ENCODE measurements at regions not wholly inside any gene's neighbourhood (a gene's known extent, or its start where the extent isn't known, plus 50 kb on each side); places are given as distances from the start of the nearest gene placed in this dataset.

DNA sequence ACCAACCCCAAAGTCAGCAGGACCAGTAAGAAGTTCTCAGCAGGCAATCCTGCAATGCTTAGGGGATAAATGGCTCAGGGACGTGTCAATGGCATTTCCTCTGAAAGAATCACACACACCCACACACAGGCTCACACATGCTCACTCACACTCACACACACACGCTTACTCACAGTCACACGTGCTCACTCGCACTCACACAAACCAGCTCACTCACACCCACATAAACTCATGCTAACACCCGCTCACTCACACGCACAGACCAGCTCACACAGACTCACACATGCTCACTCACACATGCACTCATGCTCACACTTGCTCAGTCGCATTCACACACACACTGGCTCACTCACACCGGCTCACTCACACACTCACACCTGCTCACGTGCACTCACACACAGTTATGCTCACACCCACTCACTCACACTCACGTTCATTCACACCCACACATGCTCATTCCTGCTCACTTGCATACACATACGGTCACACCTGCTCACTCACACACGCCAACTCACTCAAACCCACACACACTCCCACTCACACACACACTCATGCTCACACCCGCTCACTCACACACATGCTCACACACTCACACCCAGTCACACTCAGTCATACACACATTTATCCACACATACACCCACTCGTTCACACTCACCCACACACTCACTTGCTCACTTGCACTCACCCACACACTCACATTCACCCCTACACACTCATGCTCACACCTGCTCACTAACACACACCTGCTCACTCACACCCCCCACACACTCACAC lies 436.8 kb downstream of the BCL11B start:
- DNase-seq (ENCODE audit: low spot score): no peak

DNA sequence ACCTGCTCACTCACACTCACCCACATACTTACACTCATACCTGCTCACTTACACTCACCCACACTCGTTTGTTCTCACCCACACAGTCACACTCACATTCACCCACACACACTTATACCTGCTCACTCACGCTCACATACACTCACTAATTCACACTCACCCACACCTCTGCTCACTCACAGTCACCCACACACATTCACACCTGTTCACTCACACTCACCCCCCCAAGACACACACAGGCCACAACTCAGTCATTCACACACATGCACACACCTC lies 436.2 kb downstream of the BCL11B start:
- no peak for DNase-seq (ENCODE audit: low spot score)

- DNase-seq (ENCODE audit: low spot score): no peak
Measured at GRCh38 chr14:98840091-98840490, 431.9 kb downstream of the BCL11B start.

GRCh38 chr14:98840511-98840910 lies 431.5 kb downstream of the BCL11B start:
- DNase-seq (ENCODE audit: low spot score): no peak

GRCh38 chr14:98844456-98844855 lies 427.5 kb downstream of the BCL11B start:
- DNase-seq (ENCODE audit: low spot score): no peak

DNA sequence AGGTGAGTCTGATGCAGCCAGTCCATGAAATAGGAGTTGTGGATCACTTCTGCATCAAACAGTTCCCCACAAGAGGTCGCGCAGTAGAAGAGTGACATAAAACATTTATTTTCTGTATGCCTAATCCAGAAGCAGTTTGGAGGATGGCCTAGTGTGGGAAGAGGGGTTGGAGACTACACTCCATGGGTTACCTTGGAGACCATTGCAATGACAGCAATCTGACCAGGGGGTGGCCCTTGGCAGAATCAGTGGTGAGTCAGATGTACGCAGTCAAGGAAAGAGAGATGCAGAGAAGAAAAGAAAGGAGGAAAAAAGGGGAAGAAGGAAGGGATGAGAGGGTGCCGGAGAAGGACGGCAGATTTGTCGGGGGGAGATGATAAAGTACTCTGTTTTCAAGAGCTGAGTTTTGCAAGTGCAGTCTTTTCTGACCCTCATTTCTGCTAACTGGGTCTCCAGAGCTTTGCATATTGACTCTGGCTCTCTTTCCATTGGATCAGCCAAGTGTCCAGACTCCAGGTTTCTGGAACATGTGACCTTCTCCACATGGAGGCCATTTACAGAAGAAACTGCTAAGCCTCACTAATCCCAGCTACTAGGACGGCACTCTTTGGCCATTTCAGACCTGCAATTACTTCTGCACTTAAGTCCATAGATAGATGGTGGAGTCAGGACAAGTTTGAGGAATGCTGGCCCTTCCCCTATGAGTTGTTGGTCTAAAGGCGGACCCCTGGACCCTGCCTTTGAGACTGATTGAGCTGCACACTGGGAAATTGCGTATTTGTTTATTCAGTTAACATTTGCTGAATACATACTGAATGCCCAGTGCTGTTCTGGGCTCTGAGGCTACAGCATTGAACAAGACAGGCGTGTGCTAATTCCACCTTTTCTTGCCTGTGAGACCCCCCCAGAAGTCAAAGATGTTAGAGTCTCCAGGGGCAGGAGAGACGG lies 424.2 kb downstream of the BCL11B start:
- DNase-seq (ENCODE audit: low spot score): no peak

DNA sequence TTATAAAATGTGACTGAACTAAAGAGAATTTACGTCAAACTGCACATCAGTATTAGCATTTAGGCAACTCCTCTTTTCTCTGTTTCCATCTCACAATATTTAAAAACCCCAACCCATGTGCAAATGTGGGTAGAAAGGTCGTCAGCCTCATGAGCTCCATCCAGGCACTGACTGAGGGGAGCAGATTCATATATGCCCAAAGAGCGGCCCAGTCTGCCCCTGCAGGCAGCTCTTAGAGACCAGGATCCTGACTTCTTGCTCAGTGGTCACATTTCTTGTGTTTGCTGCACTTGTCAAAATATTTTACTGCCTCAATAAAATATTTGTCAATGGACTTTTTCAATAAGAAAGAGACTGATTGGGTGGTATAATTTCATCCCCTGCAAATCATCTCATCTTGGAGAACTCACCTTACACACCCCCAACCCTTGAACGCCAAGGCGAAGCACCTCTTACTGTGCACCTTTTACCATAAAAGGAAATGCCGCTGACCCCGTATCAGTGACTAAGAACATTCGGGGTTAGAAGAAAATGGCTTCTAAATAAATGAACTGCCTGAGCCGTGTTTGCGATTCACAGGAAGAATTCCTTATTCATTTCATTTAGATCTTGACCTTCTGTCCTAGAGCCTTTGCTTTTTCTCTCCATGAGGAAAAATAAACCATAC lies 418.8 kb downstream of the BCL11B start:
- DNase-seq (ENCODE audit: low spot score): no peak

- no peak for DNase-seq (ENCODE audit: low spot score)
Measured at GRCh38 chr14:98855926-98856715, 415.9 kb downstream of the BCL11B start.

- no peak for DNase-seq (ENCODE audit: low spot score)
Measured at GRCh38 chr14:98858158-98858557, 413.8 kb downstream of the BCL11B start.

GRCh38 chr14:98858561-98858960 lies 413.4 kb downstream of the BCL11B start:
- no peak for DNase-seq (ENCODE audit: low spot score)

DNA sequence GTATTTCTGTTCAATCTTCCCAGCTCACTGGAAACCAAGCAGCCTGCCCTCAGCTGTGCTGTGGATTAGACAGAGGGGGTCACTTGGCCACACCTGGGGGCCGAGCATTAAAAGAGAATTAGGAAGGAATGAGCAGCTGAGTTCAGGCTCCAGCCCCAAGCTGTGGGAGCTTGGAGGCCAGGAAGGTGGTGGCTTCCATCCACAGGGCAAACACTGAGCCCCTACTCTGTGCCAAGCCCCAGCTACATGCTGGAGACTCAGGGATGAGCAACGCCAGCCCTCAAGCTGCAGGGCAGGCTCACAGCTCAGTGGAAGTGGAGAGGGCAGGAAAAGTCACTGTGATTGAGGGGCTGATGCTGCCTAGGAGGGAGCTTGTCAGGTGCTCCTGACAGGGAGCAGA lies 412.7 kb downstream of the BCL11B start:
- DNase-seq (ENCODE audit: low spot score): no peak

DNA sequence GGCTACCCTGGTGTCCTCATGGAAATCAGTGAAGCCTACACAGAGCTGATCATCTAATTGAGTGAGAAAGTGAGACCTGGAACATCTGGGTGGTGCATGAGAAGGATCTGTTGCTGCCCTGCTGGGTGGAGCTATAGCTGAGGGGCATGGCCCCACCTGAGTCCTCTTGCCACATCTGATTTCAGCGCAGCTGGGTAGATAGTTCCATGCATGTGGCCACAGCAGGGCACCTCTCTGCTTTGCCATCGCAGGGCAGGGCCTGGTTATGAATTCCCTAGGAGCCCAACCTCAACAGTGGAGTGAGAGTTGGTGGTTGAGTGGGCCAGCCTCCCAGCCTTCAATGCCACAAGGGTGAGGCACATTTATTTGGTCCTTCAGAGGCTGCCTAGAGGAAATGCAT lies 407.8 kb downstream of the BCL11B start:
- no peak for DNase-seq (ENCODE audit: low spot score)

- no peak for DNase-seq (ENCODE audit: low spot score)
Measured at GRCh38 chr14:98867146-98867545, 404.9 kb downstream of the BCL11B start.

GRCh38 chr14:98867726-98868125 lies 404.3 kb downstream of the BCL11B start:
- no peak for DNase-seq (ENCODE audit: low spot score)

DNA sequence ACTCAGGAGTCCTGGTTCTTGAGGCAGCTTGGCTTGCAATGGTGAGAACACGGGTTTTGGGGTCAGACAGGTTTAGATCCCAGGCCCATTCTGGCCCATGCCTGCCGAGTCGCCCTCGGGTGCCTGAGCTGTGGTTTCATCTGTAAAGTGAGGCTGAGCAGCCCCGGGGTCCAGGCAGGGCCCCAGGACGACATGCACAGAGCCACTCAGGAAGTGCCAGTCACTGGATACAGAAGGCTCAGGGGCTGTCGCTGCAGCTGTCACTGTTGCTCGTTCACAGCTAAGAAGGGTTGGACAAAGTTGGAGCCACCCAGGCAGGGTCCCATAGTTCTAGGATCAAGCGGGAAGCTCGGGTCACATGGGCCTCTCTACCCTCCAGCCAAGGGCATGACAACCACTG lies 403.1 kb downstream of the BCL11B start:
- DNase-seq (ENCODE audit: low spot score): no peak

- no peak for DNase-seq (ENCODE audit: low spot score)
Measured at GRCh38 chr14:98871796-98872195, 400.2 kb downstream of the BCL11B start.

DNA sequence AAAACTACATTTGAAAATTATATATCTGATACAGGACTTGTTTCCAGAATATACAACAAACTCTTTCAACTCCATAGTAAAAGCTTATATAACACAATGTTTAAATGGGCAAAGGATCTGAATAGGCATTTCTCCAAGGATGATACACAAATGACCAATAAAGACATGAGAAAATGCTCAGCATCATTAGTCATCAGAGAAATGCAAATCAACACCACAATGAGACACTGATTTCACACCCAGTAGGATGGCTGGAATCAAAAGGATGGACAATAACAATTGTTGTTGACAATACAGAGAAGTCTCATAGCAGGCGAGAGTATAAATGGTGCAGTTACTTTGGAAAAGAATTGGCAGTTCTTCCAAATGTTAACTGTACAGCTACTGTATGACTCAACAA lies 394.9 kb downstream of the BCL11B start:
- no peak for DNase-seq (ENCODE audit: low spot score)

DNA sequence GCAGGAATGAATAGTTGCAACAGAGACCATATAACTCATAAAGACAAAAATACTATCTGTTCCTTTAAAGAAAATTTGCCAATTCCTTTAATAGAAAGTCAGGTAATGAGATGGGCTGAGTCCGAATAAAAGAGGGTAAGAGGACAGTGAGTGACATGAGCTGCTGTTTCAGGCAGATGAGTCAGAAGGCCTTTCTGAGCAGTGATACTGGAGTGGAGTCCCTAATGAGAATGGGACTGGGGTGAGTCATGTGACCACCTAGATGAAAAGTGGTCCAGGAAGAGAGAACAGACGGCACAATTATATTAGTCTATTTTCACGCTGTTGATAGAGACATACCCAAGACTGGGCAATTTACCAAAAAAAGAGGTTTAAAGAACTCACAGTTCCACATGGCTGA lies 393.7 kb downstream of the BCL11B start:
- no peak for DNase-seq (ENCODE audit: low spot score)

DNA sequence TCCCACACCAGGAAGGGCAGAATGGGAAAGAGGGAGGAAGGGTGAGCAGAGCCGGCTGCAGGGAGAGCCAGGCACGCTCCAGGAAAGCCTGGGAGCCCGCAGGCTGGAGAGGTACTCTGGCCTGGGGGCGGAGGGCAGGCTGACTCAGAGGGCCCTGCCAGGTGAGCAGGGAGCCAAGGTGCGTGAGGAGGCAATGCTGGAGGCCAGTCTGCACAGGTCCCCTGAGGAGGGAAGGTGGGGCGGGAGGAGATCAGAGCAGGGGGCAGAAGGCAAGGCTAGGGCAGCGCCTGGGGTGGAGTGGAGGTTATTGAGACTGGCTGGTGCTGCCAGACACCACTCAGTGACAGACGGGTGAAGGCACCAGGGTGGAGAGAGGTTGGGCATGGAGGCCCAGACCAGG lies 385.0 kb downstream of the BCL11B start:
- no peak for DNase-seq (ENCODE audit: low spot score)

DNA sequence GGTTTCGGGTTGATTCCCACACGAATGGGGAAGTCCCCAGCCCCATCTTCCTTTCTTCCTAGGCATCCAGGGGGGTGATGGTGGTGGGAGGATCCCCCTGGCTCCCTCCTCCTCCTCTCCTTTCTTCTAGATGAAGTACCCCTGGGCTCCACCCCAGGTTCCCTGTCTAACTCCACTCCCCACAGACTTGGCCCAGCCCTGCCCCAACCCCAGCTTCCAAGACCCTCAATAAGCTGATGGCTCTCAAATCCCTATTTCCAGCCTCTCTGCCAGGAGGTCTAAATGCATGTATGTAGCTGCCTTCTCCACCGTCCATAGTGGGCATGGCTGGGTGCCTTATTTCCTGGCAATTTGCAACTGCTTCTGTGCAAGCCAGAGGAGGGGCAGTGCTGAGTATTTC lies 383.7 kb downstream of the BCL11B start:
- DNase-seq (ENCODE audit: low spot score): no peak

DNA sequence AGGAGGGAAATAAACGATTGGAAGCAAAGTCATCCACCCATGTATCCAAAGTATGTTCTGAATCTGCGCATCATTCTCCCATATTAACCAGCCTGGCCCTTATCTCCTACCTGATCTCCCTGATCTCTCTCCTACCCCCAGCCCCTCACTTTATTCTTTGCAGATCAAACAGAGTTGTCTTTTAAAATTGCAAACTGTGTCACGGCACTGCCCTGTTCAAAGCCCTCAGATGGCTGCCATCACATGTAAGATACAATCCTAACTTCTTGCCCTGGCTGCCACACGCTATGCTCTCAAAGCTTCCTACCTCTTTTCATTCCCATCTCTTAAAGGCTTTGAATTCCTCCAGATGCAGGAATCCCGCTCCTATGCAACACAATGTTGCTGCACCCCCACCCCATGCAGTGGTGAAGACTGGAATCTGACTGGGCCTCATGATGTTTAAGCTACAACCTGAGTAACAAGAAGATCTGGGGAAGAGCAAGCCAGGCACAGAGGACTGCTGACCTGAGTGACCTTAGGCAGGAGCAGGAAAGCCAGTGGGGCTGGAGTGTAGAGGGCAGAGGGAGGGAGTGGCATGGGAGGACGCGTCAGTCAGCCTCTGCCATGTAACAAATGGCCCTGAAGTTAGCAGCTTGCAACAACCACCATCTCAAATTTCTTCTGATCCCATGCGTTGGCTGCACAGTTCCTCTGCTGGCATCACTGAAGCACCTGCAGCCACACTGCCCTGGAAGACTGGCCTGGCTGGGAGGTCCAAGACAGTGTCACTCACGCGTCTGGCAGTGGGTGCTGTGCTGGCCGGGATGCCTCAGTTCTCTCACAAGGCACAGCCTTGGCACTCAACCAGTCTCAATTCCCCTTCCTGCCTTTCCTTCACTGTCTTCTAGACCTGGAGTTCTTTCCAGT lies 382.8 kb downstream of the BCL11B start:
- DNase-seq (ENCODE audit: low spot score): no peak
